NOMO-1 treated with DMSO at 0.1 percent for 48 hours (cell line): ENCODE measurements at regions not wholly inside any gene's neighbourhood (a gene's known extent, or its start where the extent isn't known, plus 50 kb on each side); places are given as distances from the start of the nearest gene placed in this dataset.

Experiments
- DNase-seq: peaks from one replicate; lab custom pipeline; 2025; ENCODE audit not compliant: unreplicated experiment; lab: John Stamatoyannopoulos, UW

GRCh38 chr18:75517286-75517685 is 89.8 kb upstream of the SMIM21 start:
- no peak for DNase-seq

- no peak for DNase-seq
Measured at GRCh38 chr18:75507636-75508035, 80.1 kb upstream of the SMIM21 start.

GRCh38 chr18:75506913-75507312 is 79.4 kb upstream of the SMIM21 start:
- DNase-seq: no peak

- DNase-seq: no peak
Measured at GRCh38 chr18:75504469-75504868, 77.0 kb upstream of the SMIM21 start.

GRCh38 chr18:75503615-75504014 is 76.1 kb upstream of the SMIM21 start:
- DNase-seq: no peak

- DNase-seq: no peak
Measured at GRCh38 chr18:75502286-75502685, 74.8 kb upstream of the SMIM21 start.

GRCh38 chr18:75500545-75500944 is 73.0 kb upstream of the SMIM21 start:
- no peak for DNase-seq

GRCh38 chr18:75497576-75498235 is 70.2 kb upstream of the SMIM21 start:
- no peak for DNase-seq

- no peak for DNase-seq
Measured at GRCh38 chr18:75496151-75496550, 68.6 kb upstream of the SMIM21 start.

GRCh38 chr18:75492852-75493251 is 65.3 kb upstream of the SMIM21 start:
- DNase-seq: no peak

GRCh38 chr18:75491361-75491760 is 63.9 kb upstream of the SMIM21 start:
- DNase-seq: no peak

GRCh38 chr18:75489493-75490190 is 62.1 kb upstream of the SMIM21 start:
- DNase-seq: no peak

- DNase-seq: no peak
Measured at GRCh38 chr18:75483662-75484061, 56.2 kb upstream of the SMIM21 start.

GRCh38 chr18:75482880-75483279 is 55.4 kb upstream of the SMIM21 start:
- DNase-seq: no peak

- no peak for DNase-seq
Measured at GRCh38 chr18:75480487-75480886, 53.0 kb upstream of the SMIM21 start.

GRCh38 chr18:75478996-75479880 is 51.7 kb upstream of the SMIM21 start:
- DNase-seq: peak; percentile 30

GRCh38 chr18:75477900-75478299 is 50.4 kb upstream of the SMIM21 start:
- peak; percentile 46 for DNase-seq
